ENCODE measurements at regions not wholly inside any gene's neighbourhood (a gene's known extent, or its start where the extent isn't known, plus 50 kb on each side); places are given as distances from the start of the nearest gene placed in this dataset.
"Not testable (repeated sequence)": the region's sequence is repeated elsewhere in the genome, so short reads cannot be mapped to it uniquely, and the experiment has no call there.

DNA sequence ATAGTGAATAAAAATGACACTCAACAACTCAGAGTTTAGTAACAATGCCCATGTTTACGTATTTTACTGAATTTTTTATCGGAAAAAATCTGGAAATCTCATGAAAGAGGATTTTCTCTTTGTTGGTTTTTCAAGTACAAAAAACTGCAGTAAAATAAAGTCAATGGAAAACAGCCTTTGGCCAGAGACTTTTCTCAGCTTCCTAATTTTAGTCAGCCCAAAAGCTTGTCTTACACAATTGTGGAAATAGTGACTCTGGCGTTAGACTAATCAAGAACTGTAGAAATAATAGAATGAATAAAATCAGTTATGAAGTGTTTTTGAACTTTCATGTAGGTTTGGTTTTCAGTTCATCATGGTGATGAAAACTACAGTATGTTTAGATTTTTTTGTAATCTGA lies 234.7 kb downstream of the DKK2 start:
- Mint-ChIP-seq H3K36me3 (ENCODE audit: low read depth) (no peaks in the 10 kb centered on the region), H3K27ac (no peak overlapping the region), H3K4me1 (no peaks in the 10 kb centered on the region), H3K4me3 (no peak overlapping the region), H3K27me3 (no peaks in the 10 kb centered on the region), H3K9me3 (no peaks in the 10 kb centered on the region)
- TF ChIP-seq, protein P1, sequence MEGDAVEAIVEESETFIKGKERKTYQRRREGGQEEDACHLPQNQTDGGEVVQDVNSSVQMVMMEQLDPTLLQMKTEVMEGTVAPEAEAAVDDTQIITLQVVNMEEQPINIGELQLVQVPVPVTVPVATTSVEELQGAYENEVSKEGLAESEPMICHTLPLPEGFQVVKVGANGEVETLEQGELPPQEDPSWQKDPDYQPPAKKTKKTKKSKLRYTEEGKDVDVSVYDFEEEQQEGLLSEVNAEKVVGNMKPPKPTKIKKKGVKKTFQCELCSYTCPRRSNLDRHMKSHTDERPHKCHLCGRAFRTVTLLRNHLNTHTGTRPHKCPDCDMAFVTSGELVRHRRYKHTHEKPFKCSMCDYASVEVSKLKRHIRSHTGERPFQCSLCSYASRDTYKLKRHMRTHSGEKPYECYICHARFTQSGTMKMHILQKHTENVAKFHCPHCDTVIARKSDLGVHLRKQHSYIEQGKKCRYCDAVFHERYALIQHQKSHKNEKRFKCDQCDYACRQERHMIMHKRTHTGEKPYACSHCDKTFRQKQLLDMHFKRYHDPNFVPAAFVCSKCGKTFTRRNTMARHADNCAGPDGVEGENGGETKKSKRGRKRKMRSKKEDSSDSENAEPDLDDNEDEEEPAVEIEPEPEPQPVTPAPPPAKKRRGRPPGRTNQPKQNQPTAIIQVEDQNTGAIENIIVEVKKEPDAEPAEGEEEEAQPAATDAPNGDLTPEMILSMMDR (IDR thresholded peaks at IDR 0.05): no peak
- intact Hi-C loops (cut with micrococcal nuclease): no loop called here
- CTCF ChIA-PET: no interaction called here
- ATAC-seq (ENCODE audit: low read depth) (no peak), DNase-seq (no peak)
- POLR2A ChIA-PET: no interaction called here

DNA sequence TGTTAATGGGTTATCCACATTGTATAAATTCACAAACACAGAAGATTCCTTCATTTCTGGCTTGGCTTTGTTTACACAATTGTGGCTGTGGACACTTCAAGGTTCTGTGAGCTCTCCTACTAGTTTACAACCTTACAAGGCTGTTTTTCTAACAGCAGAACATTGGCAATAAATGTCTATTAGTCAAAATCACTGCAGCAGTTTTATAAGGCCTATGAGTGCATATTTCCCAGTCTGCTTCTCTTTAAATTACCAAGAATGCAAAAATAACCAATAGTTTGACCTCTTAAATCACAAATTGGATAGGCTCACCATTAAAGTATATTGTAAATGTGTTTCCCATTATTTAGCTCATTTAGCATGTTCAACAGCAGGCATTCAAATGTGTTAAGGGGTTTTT lies 239.2 kb downstream of the DKK2 start:
- Mint-ChIP-seq H3K27ac (no peak overlapping the region), H3K9me3 (no peaks in the 10 kb centered on the region), H3K4me1 (no peaks in the 10 kb centered on the region), H3K36me3 (ENCODE audit: low read depth) (no peaks in the 10 kb centered on the region), H3K4me3 (no peak overlapping the region), H3K27me3 (no peaks in the 10 kb centered on the region)
- intact Hi-C loops (cut with micrococcal nuclease): no loop called here
- POLR2A ChIA-PET: no interaction called here
- DNase-seq (no peak), ATAC-seq (ENCODE audit: low read depth) (no peak)
- TF ChIP-seq, protein P1 (IDR thresholded peaks at IDR 0.05): no peak
- CTCF ChIA-PET: no interaction called here

DNA sequence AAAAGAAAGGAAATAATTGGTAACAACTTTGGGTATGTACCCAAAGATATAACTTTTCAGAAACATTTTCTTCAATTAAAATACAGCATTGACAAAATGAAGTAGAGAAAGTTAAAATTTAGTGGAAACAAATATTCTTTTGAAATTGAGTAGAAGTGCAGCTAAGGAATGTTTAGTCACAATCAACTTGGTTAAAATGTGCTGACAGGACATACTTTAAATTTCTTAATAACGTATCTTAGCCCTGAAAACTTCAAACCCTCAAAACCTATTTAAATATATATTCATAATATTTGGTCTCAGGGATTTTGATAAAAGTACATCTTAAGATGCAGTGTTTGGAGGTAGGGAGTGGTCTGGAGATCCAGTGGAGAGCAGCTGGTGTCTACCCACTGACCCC lies 240.8 kb downstream of the DKK2 start:
- TF ChIP-seq, protein P1 (IDR thresholded peaks at IDR 0.05): no peak
- CTCF ChIA-PET: no interaction called here
- no peaks in the 10 kb centered on the region for H3K9me3 Mint-ChIP-seq
- no peak overlapping the region for H3K4me3 Mint-ChIP-seq
- no peaks in the 10 kb centered on the region for H3K27me3 Mint-ChIP-seq
- H3K27ac Mint-ChIP-seq: no peak overlapping the region
- ATAC-seq (ENCODE audit: low read depth) (no peak), DNase-seq (no peak)
- H3K4me1 Mint-ChIP-seq: no peaks in the 10 kb centered on the region
- intact Hi-C loops (cut with micrococcal nuclease): no loop called here
- no peaks in the 10 kb centered on the region for H3K36me3 Mint-ChIP-seq (ENCODE audit: low read depth)
- POLR2A ChIA-PET: no interaction called here

DNA sequence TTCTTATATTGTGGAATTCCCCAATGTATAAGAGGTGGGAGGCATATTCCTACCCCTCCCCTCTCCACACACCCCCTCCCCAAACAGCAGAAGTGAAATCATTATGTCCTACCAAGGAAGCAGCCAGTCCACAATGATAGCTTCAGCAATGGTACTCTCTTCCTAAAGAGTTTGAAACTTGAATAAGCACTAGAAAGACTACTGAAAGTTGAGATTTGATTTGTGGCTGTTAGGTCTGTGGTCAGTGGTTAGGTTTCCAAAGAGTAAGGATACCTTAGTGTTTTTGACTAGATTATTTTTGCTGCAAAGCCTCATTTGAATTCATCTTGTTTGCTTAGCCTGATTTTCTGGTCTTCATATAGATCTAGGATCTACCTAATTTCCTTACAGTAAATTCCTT lies 242.2 kb downstream of the DKK2 start:
- intact Hi-C loops (cut with micrococcal nuclease): no loop called here
- Mint-ChIP-seq H3K27ac (no peak overlapping the region), H3K27me3 (no peaks in the 10 kb centered on the region), H3K9me3 (peaks cover 1% of the 10 kb centered on the region), H3K36me3 (ENCODE audit: low read depth) (no peaks in the 10 kb centered on the region), H3K4me1 (no peaks in the 10 kb centered on the region), H3K4me3 (no peak overlapping the region)
- TF ChIP-seq, protein P1 (IDR thresholded peaks at IDR 0.05): no peak
- POLR2A ChIA-PET: no interaction called here
- ATAC-seq (ENCODE audit: low read depth) (no peak), DNase-seq (no peak)
- CTCF ChIA-PET: no interaction called here

DNA sequence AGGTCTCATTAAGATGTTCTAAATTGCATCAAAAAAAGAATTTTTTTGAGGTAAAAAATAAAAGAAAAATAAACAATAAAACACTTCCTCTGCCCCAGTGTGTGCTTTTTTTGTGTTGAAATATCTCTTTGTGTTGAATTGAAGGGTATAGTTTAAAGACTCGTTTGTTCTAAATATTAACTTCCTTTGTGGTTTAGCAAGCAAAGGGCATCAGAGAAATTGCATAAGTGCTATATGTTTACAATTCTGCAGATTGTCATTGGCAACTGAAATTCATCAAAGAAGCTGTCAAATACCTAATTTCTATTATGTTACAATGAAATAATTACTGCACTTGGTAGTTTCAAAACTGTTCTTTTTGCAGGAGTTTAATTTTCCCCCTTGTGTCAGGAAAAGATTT lies 260.5 kb downstream of the DKK2 start:
- intact Hi-C loops (cut with micrococcal nuclease): no loop called here
- TF ChIP-seq, protein P1 (IDR thresholded peaks at IDR 0.05): no peak
- CTCF ChIA-PET: no interaction called here
- H3K27ac Mint-ChIP-seq: no peak overlapping the region
- H3K9me3 Mint-ChIP-seq: peaks cover 6% of the 10 kb centered on the region
- no peak overlapping the region for H3K4me3 Mint-ChIP-seq
- H3K36me3 Mint-ChIP-seq (ENCODE audit: low read depth): no peaks in the 10 kb centered on the region
- DNase-seq: no peak
- H3K4me1 Mint-ChIP-seq: no peaks in the 10 kb centered on the region
- no peaks in the 10 kb centered on the region for H3K27me3 Mint-ChIP-seq
- no peak for ATAC-seq (ENCODE audit: low read depth)
- POLR2A ChIA-PET: no interaction called here

DNA sequence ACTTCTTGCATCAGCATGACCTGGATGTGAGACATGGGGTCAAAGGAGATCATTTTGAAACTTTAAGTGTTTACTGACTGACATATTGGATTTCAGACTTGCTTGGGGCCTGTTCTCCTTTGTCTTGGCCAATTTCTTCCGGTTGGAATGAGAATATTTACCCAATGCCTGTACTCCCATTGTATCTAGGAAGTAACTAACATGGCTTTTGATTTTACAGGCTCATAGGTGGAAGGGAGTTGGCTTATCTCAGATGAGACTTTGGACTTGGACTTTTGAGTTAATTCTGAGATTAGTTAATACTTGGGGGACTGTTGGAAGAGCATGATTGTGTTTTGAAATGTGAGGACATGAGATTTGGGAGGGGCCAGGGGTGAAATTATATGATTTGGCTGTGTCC lies 262.1 kb downstream of the DKK2 start:
- ATAC-seq (ENCODE audit: low read depth); H3K9me3 Mint-ChIP-seq; intact Hi-C loops (cut with micrococcal nuclease); CTCF ChIA-PET; DNase-seq; H3K4me3 Mint-ChIP-seq; H3K4me1 Mint-ChIP-seq; H3K27me3 Mint-ChIP-seq; H3K36me3 Mint-ChIP-seq (ENCODE audit: low read depth); H3K27ac Mint-ChIP-seq; POLR2A ChIA-PET: not testable (repeated sequence)
